ENCODE measurements at regions not wholly inside any gene's neighbourhood (a gene's known extent, or its start where the extent isn't known, plus 50 kb on each side); places are given as distances from the start of the nearest gene placed in this dataset.
"Not testable (repeated sequence)": the region's sequence is repeated elsewhere in the genome, so short reads cannot be mapped to it uniquely, and the experiment has no call there.

DNA sequence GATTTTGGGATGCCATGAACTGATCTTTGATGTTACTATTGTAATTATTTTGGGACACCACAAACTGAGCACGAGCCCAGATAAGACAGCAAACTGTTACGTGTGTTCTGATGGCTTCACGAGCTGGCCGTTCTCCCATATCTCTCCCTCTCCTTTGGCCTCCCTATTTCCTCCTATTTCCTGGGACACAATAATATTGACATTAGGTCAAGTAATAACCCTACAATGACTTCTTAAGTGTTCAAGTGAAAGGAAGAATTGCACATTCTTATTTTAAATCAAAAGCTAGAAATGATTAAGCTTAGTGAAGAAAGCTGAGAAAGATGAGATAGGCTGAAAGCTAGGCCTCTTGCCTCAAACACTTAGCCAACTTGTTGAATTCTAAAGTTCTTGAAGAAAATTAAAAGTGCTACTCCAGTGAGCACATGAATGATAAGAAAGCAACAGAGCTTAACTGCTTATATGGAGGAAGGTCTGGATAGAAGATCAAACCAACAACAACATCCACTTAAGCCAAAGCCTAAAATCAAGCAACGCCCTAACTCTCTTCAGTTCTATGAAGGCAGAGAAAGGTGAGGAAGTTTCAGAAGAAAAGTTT, 247.1 kb downstream of the LRRC70 start:
- DNase-seq (ENCODE audit: low spot score in 2 of 2): no peak
- TF ChIP-seq, protein P1, sequence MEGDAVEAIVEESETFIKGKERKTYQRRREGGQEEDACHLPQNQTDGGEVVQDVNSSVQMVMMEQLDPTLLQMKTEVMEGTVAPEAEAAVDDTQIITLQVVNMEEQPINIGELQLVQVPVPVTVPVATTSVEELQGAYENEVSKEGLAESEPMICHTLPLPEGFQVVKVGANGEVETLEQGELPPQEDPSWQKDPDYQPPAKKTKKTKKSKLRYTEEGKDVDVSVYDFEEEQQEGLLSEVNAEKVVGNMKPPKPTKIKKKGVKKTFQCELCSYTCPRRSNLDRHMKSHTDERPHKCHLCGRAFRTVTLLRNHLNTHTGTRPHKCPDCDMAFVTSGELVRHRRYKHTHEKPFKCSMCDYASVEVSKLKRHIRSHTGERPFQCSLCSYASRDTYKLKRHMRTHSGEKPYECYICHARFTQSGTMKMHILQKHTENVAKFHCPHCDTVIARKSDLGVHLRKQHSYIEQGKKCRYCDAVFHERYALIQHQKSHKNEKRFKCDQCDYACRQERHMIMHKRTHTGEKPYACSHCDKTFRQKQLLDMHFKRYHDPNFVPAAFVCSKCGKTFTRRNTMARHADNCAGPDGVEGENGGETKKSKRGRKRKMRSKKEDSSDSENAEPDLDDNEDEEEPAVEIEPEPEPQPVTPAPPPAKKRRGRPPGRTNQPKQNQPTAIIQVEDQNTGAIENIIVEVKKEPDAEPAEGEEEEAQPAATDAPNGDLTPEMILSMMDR (IDR thresholded peaks at IDR 0.05): no peak
- TF ChIP-seq EP300 (IDR thresholded peaks at IDR 0.05): no peak
- H3K36me3 ChIP-seq: no peaks in the 10 kb centered on the region
- H3K4me3 ChIP-seq: no peak overlapping the region
- H3K4me1 ChIP-seq: no peaks in the 10 kb centered on the region
- H3K27ac ChIP-seq: no peak overlapping the region
- 95% methylated on average over 5 of the region's 5 CpGs for WGBS
- no peaks in the 10 kb centered on the region for H3K9me3 ChIP-seq
- no peaks in the 10 kb centered on the region for H3K27me3 ChIP-seq

DNA sequence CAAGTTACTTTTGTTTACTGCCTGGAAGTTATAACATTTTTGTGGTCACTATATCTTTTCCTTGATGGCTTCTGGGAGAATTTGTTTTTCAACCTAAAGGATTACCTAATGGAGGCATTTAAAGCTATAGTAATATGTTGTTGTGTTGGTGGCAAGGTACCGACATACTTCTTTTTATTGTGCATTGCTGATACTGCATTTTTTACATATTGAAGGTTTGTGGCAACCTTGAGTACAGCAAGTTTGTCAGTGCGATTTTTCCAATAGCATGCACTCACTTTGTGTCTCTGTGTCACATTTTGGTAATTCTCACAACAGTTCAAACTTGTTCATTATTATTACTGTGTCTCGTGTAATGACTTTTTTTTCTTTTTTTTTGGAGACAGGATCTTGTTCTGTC, 246.3 kb downstream of the LRRC70 start:
- 84% methylated on average over 3 of the region's 3 CpGs for WGBS
- no peak for TF ChIP-seq EP300 (IDR thresholded peaks at IDR 0.05)
- no peak for TF ChIP-seq POLR2AphosphoS5 (IDR thresholded peaks at IDR 0.05)

DNA sequence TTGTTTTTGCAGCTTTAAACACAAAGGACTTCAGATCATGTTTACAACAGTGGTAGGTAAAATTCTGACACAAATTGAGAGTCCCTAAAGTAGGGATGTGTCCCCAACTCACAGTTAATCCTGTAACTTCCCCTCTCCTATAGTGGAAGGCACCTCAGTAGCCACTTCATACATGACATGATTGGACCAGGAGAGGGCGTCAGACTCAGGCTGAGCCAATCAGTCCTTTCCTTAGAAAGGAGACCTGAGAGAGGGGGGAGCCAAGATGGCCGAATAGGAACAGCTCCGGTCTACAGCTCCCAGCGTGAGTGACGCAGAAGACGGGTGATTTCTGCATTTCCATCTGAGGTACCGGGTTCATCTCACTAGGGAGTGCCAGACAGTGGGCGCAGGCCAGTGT, 238.4 kb downstream of the LRRC70 start:
- not testable (repeated sequence) for H3K27me3 ChIP-seq; H3K27ac ChIP-seq; H3K36me3 ChIP-seq; H3K4me3 ChIP-seq; H3K4me1 ChIP-seq; H3K9me3 ChIP-seq; DNase-seq (ENCODE audit: low spot score in 2 of 2)
- WGBS: 94% methylated on average over 5 of the region's 8 CpGs

More for the DNA sequence above, 246.3 kb downstream of the LRRC70 start:
- no peak for DNase-seq (ENCODE audit: low spot score in 2 of 2)
- H3K27me3 ChIP-seq: no peaks in the 10 kb centered on the region
- no peaks in the 10 kb centered on the region for H3K9me3 ChIP-seq
- no peak overlapping the region for H3K27ac ChIP-seq
- H3K4me3 ChIP-seq: no peak overlapping the region
- no peaks in the 10 kb centered on the region for H3K36me3 ChIP-seq
- H3K4me1 ChIP-seq: no peaks in the 10 kb centered on the region

- H3K4me1 ChIP-seq: no peaks in the 10 kb centered on the region
- H3K9me3 ChIP-seq: no peaks in the 10 kb centered on the region
- no peak for DNase-seq (ENCODE audit: low spot score in 2 of 2)
- TF ChIP-seq POLR2AphosphoS5 (IDR thresholded peaks at IDR 0.05): no peak
- TF ChIP-seq EP300 (IDR thresholded peaks at IDR 0.05): no peak
- TF ChIP-seq, protein P1 (IDR thresholded peaks at IDR 0.05): no peak
- TF ChIP-seq POLR2A (IDR thresholded peaks at IDR 0.05): no peak
- H3K27me3 ChIP-seq: no peaks in the 10 kb centered on the region
- H3K4me3 ChIP-seq: no peak overlapping the region
- H3K36me3 ChIP-seq: no peaks in the 10 kb centered on the region
- H3K27ac ChIP-seq: no peak overlapping the region
- 62% methylated on average over 2 of the region's 2 CpGs for WGBS
Measured at GRCh38 chr5:62814991-62815390, 236.4 kb downstream of the LRRC70 start.

DNA sequence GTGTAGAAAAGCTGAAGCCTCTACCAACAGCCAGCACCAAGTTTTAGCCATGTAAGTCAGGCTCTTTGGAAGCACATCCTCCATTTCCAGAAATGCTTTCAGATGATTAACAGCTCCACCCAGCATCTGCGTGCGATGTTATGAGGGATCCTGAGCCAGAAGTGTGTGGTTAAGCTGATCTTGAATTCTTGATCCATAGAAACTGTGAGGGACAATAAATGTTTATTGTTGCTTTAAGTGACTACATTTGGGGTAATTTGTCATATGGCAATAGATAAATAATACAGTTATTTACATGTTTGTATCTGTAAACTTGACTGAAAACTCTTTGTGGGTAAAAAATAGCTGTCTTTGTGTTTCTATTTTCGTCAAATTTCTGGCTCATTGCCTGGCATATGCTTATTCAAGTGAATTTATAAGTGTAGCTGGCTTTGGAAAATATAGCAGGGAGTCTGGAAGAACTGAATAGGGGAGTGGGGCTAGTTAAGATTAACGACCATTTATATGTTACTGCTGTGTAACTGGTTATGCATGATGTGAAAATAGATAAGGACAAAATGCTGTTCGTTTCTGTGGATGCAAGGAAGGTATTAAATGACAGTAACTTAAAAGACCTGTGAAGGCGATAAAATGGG, 234.1 kb downstream of the LRRC70 start:
- no peak for DNase-seq (ENCODE audit: low spot score in 2 of 2)
- no peaks in the 10 kb centered on the region for H3K9me3 ChIP-seq
- no peaks in the 10 kb centered on the region for H3K27me3 ChIP-seq
- TF ChIP-seq, protein P1 (IDR thresholded peaks at IDR 0.05): no peak
- TF ChIP-seq EP300 (IDR thresholded peaks at IDR 0.05): no peak
- TF ChIP-seq POLR2A (IDR thresholded peaks at IDR 0.05): no peak
- TF ChIP-seq POLR2AphosphoS5 (IDR thresholded peaks at IDR 0.05): no peak
- no peaks in the 10 kb centered on the region for H3K4me1 ChIP-seq
- H3K4me3 ChIP-seq: no peak overlapping the region
- 30% methylated on average over 6 of the region's 6 CpGs for WGBS
- H3K27ac ChIP-seq: no peak overlapping the region
- no peaks in the 10 kb centered on the region for H3K36me3 ChIP-seq

- H3K4me3 ChIP-seq; H3K27ac ChIP-seq; H3K4me1 ChIP-seq; H3K27me3 ChIP-seq; H3K36me3 ChIP-seq; H3K9me3 ChIP-seq; DNase-seq (ENCODE audit: low spot score in 2 of 2): not testable (repeated sequence)
- 81% methylated on average over 13 of the region's 13 CpGs for WGBS
Measured at GRCh38 chr5:62804819-62805218, 226.2 kb downstream of the LRRC70 start.

- no peaks in the 10 kb centered on the region for H3K27me3 ChIP-seq
- H3K27ac ChIP-seq: no peak overlapping the region
- no peak for TF ChIP-seq POLR2AphosphoS5 (IDR thresholded peaks at IDR 0.05)
- no peak for TF ChIP-seq EP300 (IDR thresholded peaks at IDR 0.05)
- no peak overlapping the region for H3K4me3 ChIP-seq
- no peaks in the 10 kb centered on the region for H3K4me1 ChIP-seq
- H3K36me3 ChIP-seq: no peaks in the 10 kb centered on the region
- H3K9me3 ChIP-seq: peaks cover 17% of the 10 kb centered on the region
- DNase-seq (ENCODE audit: low spot score in 2 of 2): no peak
Measured at GRCh38 chr5:62795926-62796325, 217.3 kb downstream of the LRRC70 start.

Data from suprapubic skin (tissue), 4 donors.